OCI-LY7 (cell line): ENCODE measurements at regions not wholly inside any gene's neighbourhood (a gene's known extent, or its start where the extent isn't known, plus 50 kb on each side); places are given as distances from the start of the nearest gene placed in this dataset.

Source experiments
- BruUV-seq: library from RNA; stranded (reverse); fragments of 400-500 nt; replicated peaks from 2 replicates; lab custom pipeline; 2021; lab: Mats Ljungman, UMichigan
- CTCF ChIA-PET: fragments of 300-600 bp; sonication (Branson Sonifier 250); formaldehyde crosslinking; loops from one replicate; lab custom pipeline; 2022; ENCODE audit warnings: antibody characterized with exemption; ENCODE audit not compliant: unreplicated experiment; lab: Charles Lee
- POLR2A ChIA-PET: fragments of 300-600 bp; sonication (Branson Sonifier 250); formaldehyde crosslinking; loops from one replicate; lab custom pipeline; 2022; ENCODE audit warnings: antibody characterized with exemption; lab: Charles Lee
- DNase-seq: peaks from one replicate; pipeline ENCODE4 v3.0.0-alpha.2; 2015; ENCODE audit warnings: low spot score
- H2AFZ ChIP-seq: fragments of 200-600 bp; sonication (generic), shearing (Covaris generic); 2 replicates; pipeline ENCODE4 v1.6.1; 2014; ENCODE audit warnings: mild to moderate bottlenecking, antibody characterized with exemption, low read length, moderate library complexity
- H3K27ac ChIP-seq: fragments of 200-600 bp; sonication (generic); 2 replicates; pipeline ENCODE4 v1.5.1; 2014; ENCODE audit warnings: mixed run types, low read depth, mild to moderate bottlenecking, moderate library complexity, low read length, inconsistent platforms; ENCODE audit not compliant: poor library complexity, severe bottlenecking
- H3K36me3 ChIP-seq: fragments of 200-600 bp; sonication (generic); 2 replicates; pipeline ENCODE4 v1.6.1; 2014; ENCODE audit warnings: mild to moderate bottlenecking, antibody characterized with exemption, low read length, moderate library complexity, mixed read lengths; ENCODE audit not compliant: insufficient read depth
- H3K4me1 ChIP-seq: fragments of 200-600 bp; sonication (generic); 2 replicates; pipeline ENCODE4 v1.5.1; 2014; ENCODE audit warnings: mild to moderate bottlenecking, low read length; ENCODE audit not compliant: insufficient read depth, poor library complexity, severe bottlenecking
- H3K4me2 ChIP-seq: fragments of 200-600 bp; sonication (generic); 2 replicates; pipeline ENCODE4 v1.6.1; 2014; ENCODE audit warnings: mild to moderate bottlenecking, low read length
- H3K4me3 ChIP-seq: fragments of 200-600 bp; sonication (generic); 2 replicates; pipeline ENCODE4 v1.5.1; 2014; ENCODE audit warnings: mild to moderate bottlenecking, low read depth, low read length; ENCODE audit not compliant: poor library complexity, severe bottlenecking
- H3K79me2 ChIP-seq: fragments of 200-600 bp; sonication (generic); 2 replicates; pipeline ENCODE4 v1.6.1; 2016; ENCODE audit warnings: low read depth, mild to moderate bottlenecking, low read length, moderate library complexity, mixed read lengths; ENCODE audit not compliant: insufficient read depth
- H3K9me2 ChIP-seq: fragments of 200-600 bp; sonication (generic); 2 replicates; pipeline ENCODE4 v1.6.1; 2016; ENCODE audit warnings: mild to moderate bottlenecking, low read length, mixed read lengths; ENCODE audit not compliant: insufficient read depth
- H3K9me3 ChIP-seq: fragments of 200-600 bp; sonication (generic); 2 replicates; pipeline ENCODE4 v1.6.1; 2014; ENCODE audit warnings: mild to moderate bottlenecking, mixed run types, low read length, mixed read lengths
- H4K20me1 ChIP-seq: fragments of 200-600 bp; sonication (generic); 2 replicates; pipeline ENCODE4 v1.6.1; 2014; ENCODE audit warnings: mild to moderate bottlenecking, antibody characterized with exemption, low read length, moderate library complexity, mixed read lengths; ENCODE audit not compliant: insufficient read depth
- EZH2phosphoT487 ChIP-seq: fragments of 200-600 bp; sonication (generic); IDR thresholded peaks from 2 replicates; pipeline ENCODE4 v1.6.1; 2018; ENCODE audit warnings: low read depth, borderline replicate concordance, mild to moderate bottlenecking, mixed run types, antibody characterized with exemption, low read length, moderate library complexity, mixed read lengths
- intact Hi-C: fragments of 100-400 bp; cut with micrococcal nuclease; formaldehyde crosslinking; loops from one replicate; pipeline ENCODE4 v1.10.0; 2022; ENCODE audit not compliant: unreplicated experiment
- TF ChIP-seq, protein P1 (sequence below): fragments of 200-600 bp; sonication (generic); conservative IDR thresholded peaks from 2 replicates; pipeline ENCODE4 v1.5.1; 2014; ENCODE audit warnings: mild to moderate bottlenecking, antibody characterized with exemption, low read length, moderate library complexity, mixed read lengths

DNA sequence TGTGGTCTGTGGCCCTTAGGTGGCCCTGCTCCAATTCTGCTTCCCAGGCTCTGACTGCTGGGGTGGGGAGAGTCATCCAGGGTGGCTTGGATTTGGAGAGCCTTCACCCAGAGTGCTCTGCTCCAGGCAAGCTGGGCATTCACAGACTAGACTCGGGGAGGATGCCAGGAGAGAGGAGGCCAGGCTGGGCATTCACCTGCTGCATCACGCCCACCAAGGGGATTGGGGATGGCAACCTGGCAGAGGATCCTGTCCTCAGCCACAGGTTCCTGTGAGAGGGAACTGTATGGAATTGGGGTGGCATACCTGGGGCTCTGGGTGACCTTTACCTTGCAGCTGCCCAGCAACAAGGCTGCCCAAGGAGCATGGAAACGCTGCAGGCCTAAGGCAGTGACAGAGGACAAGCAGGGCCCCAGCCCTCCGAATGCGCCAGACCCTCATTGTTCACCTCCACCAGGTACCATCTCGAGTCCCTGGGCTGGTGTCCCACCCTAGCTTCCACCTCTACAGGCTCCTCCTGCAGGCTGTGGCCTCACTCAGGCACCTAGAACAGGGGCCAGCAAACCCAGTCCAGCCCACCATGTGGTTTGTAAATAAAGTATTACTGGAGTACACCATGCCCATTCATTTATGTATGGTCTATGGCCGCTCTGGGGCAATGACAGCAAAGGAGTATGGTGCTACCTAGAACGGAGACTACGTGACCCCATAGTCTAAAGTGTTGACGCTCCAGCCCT lies 255.3 kb upstream of the RAB6C start:
- Histone ChIP-seq H4K20me1 (no peaks in the 10 kb centered on the region), H3K79me2 (no peaks in the 10 kb centered on the region), H3K9me2 (no peaks in the 10 kb centered on the region), H3K27ac (no peak overlapping the region), H2AFZ (no peak overlapping the region), H3K4me1 (no peaks in the 10 kb centered on the region), H3K9me3 (no peaks in the 10 kb centered on the region), H3K4me2 (no peak overlapping the region), H3K36me3 (no peaks in the 10 kb centered on the region), H3K4me3 (no peak overlapping the region)
- intact Hi-C loops = no loop called here
- POLR2A ChIA-PET = no interaction called here
- BruUV-seq = no TSS peak
- CTCF ChIA-PET = no interaction called here
- no peak for DNase-seq
- no peak for TF ChIP-seq EZH2phosphoT487
- TF ChIP-seq, protein P1, sequence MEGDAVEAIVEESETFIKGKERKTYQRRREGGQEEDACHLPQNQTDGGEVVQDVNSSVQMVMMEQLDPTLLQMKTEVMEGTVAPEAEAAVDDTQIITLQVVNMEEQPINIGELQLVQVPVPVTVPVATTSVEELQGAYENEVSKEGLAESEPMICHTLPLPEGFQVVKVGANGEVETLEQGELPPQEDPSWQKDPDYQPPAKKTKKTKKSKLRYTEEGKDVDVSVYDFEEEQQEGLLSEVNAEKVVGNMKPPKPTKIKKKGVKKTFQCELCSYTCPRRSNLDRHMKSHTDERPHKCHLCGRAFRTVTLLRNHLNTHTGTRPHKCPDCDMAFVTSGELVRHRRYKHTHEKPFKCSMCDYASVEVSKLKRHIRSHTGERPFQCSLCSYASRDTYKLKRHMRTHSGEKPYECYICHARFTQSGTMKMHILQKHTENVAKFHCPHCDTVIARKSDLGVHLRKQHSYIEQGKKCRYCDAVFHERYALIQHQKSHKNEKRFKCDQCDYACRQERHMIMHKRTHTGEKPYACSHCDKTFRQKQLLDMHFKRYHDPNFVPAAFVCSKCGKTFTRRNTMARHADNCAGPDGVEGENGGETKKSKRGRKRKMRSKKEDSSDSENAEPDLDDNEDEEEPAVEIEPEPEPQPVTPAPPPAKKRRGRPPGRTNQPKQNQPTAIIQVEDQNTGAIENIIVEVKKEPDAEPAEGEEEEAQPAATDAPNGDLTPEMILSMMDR = no peak

DNA sequence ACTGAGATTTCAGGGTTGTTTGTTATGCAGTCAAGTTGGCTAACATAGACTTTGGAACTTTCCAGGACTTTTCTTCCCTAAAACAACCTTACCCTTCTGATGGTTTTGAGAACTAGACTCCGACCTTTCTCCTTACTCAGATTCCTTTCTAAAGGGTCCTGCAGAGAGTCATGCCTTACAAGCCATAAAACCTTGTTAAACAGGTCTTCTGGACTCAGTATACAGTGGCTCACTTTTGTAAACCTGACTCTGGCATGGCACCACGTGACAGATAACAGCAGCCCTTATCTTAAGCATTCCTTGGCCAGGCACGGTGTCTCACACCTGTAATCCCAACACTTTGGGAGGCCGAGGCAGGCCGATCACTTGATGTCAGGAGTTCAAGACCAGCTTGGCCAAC lies 253.2 kb upstream of the RAB6C start:
- TF ChIP-seq, protein P1 = no peak
- TF ChIP-seq EZH2phosphoT487 = no peak
- intact Hi-C loops = no loop called here
- ChIA-PET CTCF (no interaction called here), POLR2A (no interaction called here)
- H3K4me2 ChIP-seq = no peak overlapping the region
- no peaks in the 10 kb centered on the region for H3K79me2 ChIP-seq
- no peaks in the 10 kb centered on the region for H3K4me1 ChIP-seq
- H3K4me3 ChIP-seq = no peak overlapping the region
- H4K20me1 ChIP-seq = no peaks in the 10 kb centered on the region
- no TSS peak for BruUV-seq
- no peaks in the 10 kb centered on the region for H3K9me2 ChIP-seq
- H3K9me3 ChIP-seq = no peaks in the 10 kb centered on the region
- H3K36me3 ChIP-seq = no peaks in the 10 kb centered on the region
- H3K27ac ChIP-seq = no peak overlapping the region
- H2AFZ ChIP-seq = no peak overlapping the region
- DNase-seq = no peak

DNA sequence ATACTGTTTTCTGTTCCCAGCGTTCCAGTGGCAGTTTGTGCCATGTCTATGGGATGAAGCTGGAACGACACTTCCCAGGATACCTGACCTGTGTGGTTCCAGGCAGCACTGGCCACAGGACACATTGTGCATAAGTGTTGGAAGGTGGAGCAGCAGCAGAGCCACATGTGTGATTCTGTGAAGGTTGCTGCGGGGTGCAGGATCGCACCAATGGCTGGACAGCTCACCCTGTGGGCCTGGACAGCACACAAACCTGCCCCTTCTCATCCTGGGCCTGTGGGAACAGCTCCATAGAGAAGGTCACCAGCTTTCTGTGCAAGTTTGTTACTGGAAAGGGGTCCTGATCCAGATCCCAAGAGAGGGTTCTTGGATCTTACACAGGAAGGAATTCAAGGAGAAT lies 252.2 kb upstream of the RAB6C start:
- intact Hi-C loops = no loop called here
- H3K79me2 ChIP-seq = no peaks in the 10 kb centered on the region
- ChIA-PET CTCF (no interaction called here), POLR2A (no interaction called here)
- no peaks in the 10 kb centered on the region for H4K20me1 ChIP-seq
- no peaks in the 10 kb centered on the region for H3K9me2 ChIP-seq
- no peaks in the 10 kb centered on the region for H3K4me1 ChIP-seq
- no peak overlapping the region for H2AFZ ChIP-seq
- no peak overlapping the region for H3K4me3 ChIP-seq
- H3K36me3 ChIP-seq = no peaks in the 10 kb centered on the region
- no peak for DNase-seq
- no peak overlapping the region for H3K27ac ChIP-seq
- H3K9me3 ChIP-seq = no peaks in the 10 kb centered on the region
- no TSS peak for BruUV-seq
- no peak overlapping the region for H3K4me2 ChIP-seq
- TF ChIP-seq, protein P1 = no peak
- no peak for TF ChIP-seq EZH2phosphoT487
